ENCODE measurements at regions not wholly inside any gene's neighbourhood (a gene's known extent, or its start where the extent isn't known, plus 50 kb on each side); places are given as distances from the start of the nearest gene placed in this dataset.

GRCh38 chr9:111161015-111161415 is 122.7 kb upstream of the LPAR1 start:
- no peaks in the 10 kb centered on the region for H3K79me2 ChIP-seq (replicated peaks; ENCODE audit: insufficient read depth, low read length)
- H2AFZ ChIP-seq (ENCODE audit: low read depth, low read length), result no peak overlapping the region
- no peak overlapping the region for H3K9ac ChIP-seq (ENCODE audit: low read length)
- H3K9me3 ChIP-seq (ENCODE audit: low read length), result no peaks in the 10 kb centered on the region
- H3K27ac ChIP-seq (ENCODE audit: low read length), result no peak overlapping the region
- H4K20me1 ChIP-seq (ENCODE audit: insufficient read depth), result no peaks in the 10 kb centered on the region
- TF ChIP-seq CTCF (IDR thresholded peaks at IDR 0.05; ENCODE audit: poor library complexity, severe bottlenecking), result no peak
- no peak for TF ChIP-seq SMC3 (conservative IDR thresholded peaks at IDR 0.05; ENCODE audit: poor library complexity)
- TF ChIP-seq POLR2AphosphoS5 (IDR thresholded peaks at IDR 0.05), result no peak
- TF ChIP-seq RAD21 (conservative IDR thresholded peaks at IDR 0.05), result no peak
- no peak for TF ChIP-seq EZH2 (IDR thresholded peaks at IDR 0.05; ENCODE audit: borderline replicate concordance, insufficient read depth, low read length, poor library complexity, severe bottlenecking)
- TF ChIP-seq TAF1 (IDR thresholded peaks at IDR 0.05; ENCODE audit: low read depth), result no peak
- TF ChIP-seq, protein P1, sequence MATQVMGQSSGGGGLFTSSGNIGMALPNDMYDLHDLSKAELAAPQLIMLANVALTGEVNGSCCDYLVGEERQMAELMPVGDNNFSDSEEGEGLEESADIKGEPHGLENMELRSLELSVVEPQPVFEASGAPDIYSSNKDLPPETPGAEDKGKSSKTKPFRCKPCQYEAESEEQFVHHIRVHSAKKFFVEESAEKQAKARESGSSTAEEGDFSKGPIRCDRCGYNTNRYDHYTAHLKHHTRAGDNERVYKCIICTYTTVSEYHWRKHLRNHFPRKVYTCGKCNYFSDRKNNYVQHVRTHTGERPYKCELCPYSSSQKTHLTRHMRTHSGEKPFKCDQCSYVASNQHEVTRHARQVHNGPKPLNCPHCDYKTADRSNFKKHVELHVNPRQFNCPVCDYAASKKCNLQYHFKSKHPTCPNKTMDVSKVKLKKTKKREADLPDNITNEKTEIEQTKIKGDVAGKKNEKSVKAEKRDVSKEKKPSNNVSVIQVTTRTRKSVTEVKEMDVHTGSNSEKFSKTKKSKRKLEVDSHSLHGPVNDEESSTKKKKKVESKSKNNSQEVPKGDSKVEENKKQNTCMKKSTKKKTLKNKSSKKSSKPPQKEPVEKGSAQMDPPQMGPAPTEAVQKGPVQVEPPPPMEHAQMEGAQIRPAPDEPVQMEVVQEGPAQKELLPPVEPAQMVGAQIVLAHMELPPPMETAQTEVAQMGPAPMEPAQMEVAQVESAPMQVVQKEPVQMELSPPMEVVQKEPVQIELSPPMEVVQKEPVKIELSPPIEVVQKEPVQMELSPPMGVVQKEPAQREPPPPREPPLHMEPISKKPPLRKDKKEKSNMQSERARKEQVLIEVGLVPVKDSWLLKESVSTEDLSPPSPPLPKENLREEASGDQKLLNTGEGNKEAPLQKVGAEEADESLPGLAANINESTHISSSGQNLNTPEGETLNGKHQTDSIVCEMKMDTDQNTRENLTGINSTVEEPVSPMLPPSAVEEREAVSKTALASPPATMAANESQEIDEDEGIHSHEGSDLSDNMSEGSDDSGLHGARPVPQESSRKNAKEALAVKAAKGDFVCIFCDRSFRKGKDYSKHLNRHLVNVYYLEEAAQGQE (IDR thresholded peaks at IDR 0.05; ENCODE audit: borderline replicate concordance), result no peak
- TF ChIP-seq MXI1 (conservative IDR thresholded peaks at IDR 0.05; ENCODE audit: poor library complexity, severe bottlenecking), result no peak
- TF ChIP-seq EP300 (conservative IDR thresholded peaks at IDR 0.05; ENCODE audit: poor library complexity, severe bottlenecking), result no peak
- H3F3A ChIP-seq (ENCODE audit: insufficient read depth, low read length, poor library complexity, severe bottlenecking), result no peaks in the 10 kb centered on the region
- H3K27me3 ChIP-seq (ENCODE audit: insufficient read depth, low read depth, low read length), result no peaks in the 10 kb centered on the region
- no peak overlapping the region for H3K4me3 ChIP-seq (ENCODE audit: low read length)
- no peaks in the 10 kb centered on the region for H3K9me2 ChIP-seq (ENCODE audit: insufficient read depth, low read length)
- H3K36me3 ChIP-seq (ENCODE audit: insufficient read depth, low read length), result no peaks in the 10 kb centered on the region
- H3K4me2 ChIP-seq (ENCODE audit: low read length), result no peak overlapping the region

DNA sequence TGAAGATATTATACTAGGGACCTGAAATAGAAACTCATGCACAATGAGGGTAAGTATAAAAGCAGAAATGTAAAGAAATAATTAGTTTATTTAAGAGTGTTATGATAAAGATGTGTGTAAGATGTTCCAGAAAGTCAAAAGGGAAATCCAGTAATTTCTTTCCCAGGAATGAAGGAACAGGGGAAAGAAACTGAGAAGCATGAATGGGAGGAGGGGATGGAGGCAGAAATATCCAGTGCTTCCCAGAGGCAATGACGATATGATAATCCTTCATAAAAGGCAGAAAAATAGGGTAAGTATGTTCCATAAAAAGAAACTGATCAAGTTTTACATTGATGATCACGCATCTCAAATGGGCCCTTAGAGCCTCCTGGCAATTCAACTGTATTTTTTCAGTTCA is 120.7 kb upstream of the LPAR1 start:
- H2AFZ ChIP-seq (ENCODE audit: low read depth, low read length), result no peak overlapping the region
- H4K20me1 ChIP-seq (ENCODE audit: insufficient read depth), result no peaks in the 10 kb centered on the region
- H3K9me3 ChIP-seq (ENCODE audit: low read length), result no peaks in the 10 kb centered on the region
- no peaks in the 10 kb centered on the region for H3K27me3 ChIP-seq (ENCODE audit: insufficient read depth, low read depth, low read length)
- no peaks in the 10 kb centered on the region for H3K79me2 ChIP-seq (replicated peaks; ENCODE audit: insufficient read depth, low read length)
- TF ChIP-seq EZH2 (IDR thresholded peaks at IDR 0.05; ENCODE audit: borderline replicate concordance, insufficient read depth, low read length, poor library complexity, severe bottlenecking), result no peak
- no peak for TF ChIP-seq SMC3 (conservative IDR thresholded peaks at IDR 0.05; ENCODE audit: poor library complexity)
- TF ChIP-seq MXI1 (conservative IDR thresholded peaks at IDR 0.05; ENCODE audit: poor library complexity, severe bottlenecking), result no peak
- TF ChIP-seq CTCF (IDR thresholded peaks at IDR 0.05; ENCODE audit: poor library complexity, severe bottlenecking), result no peak
- no peak for TF ChIP-seq TAF1 (IDR thresholded peaks at IDR 0.05; ENCODE audit: low read depth)
- no peak for TF ChIP-seq EP300 (conservative IDR thresholded peaks at IDR 0.05; ENCODE audit: poor library complexity, severe bottlenecking)
- TF ChIP-seq, protein P1 (IDR thresholded peaks at IDR 0.05; ENCODE audit: borderline replicate concordance), result no peak
- no peak for TF ChIP-seq RAD21 (conservative IDR thresholded peaks at IDR 0.05)
- no peak for TF ChIP-seq POLR2AphosphoS5 (IDR thresholded peaks at IDR 0.05)
- no peak overlapping the region for H3K9ac ChIP-seq (ENCODE audit: low read length)
- no peak overlapping the region for H3K4me3 ChIP-seq (ENCODE audit: low read length)
- no peak overlapping the region for H3K27ac ChIP-seq (ENCODE audit: low read length)
- no peak overlapping the region for H3K4me2 ChIP-seq (ENCODE audit: low read length)
- no peaks in the 10 kb centered on the region for H3K9me2 ChIP-seq (ENCODE audit: insufficient read depth, low read length)
- H3K36me3 ChIP-seq (ENCODE audit: insufficient read depth, low read length), result no peaks in the 10 kb centered on the region
- H3F3A ChIP-seq (ENCODE audit: insufficient read depth, low read length, poor library complexity, severe bottlenecking), result no peaks in the 10 kb centered on the region

Measured in neural cell (in vitro differentiated cells).